NCI-H2227 (cell line): ENCODE measurements at regions not wholly inside any gene's neighbourhood (a gene's known extent, or its start where the extent isn't known, plus 50 kb on each side); places are given as distances from the start of the nearest gene placed in this dataset.

Experiments
- DNase-seq: peaks from one replicate; lab custom pipeline; 2025; ENCODE audit not compliant: unreplicated experiment; lab: John Stamatoyannopoulos, UW

DNA sequence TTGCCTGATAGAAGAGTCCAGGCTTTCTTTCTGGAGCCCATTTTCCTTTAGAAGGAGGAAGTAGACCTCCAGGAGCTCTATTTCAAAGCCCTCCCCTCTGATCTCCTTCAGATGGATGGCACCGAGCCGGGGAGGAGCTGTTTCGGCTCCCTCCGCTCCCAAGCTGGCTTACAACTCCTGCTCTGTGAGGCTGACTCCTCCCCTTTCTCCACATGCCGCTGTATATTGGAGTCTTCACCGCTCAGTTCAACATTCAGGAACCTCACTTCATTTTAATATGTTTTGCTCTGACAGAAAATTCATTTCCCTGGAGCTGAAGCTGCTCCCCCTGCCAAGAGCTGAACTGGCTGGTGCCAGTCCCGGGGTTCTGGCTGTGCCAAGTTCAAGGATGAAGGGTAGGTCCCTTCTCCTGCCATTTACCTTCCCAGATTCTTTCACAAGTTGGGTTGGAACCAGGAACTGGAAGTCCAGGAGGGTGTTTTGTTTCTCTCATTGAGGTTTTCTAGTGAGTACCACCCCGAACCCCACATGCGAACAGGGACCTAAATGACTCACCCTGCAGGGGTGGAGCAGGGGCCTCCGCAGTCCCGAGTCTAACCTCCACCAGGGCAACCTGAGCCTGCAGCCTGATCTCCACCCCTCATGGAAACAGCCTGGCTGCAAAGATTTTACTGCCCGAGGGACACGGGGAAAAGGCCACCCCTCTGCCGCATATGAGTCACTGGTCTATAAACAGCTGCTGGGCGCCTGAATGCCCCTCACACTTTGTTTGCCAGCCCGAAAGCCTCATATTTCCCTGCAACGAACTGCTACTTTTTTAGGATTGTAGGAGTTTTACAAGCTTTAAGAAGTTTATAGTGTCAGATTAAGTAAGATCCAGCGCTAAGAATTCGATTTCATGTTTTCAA lies 68.6 kb upstream of the FOXA2 start:
- DNase-seq, result no peak

DNA sequence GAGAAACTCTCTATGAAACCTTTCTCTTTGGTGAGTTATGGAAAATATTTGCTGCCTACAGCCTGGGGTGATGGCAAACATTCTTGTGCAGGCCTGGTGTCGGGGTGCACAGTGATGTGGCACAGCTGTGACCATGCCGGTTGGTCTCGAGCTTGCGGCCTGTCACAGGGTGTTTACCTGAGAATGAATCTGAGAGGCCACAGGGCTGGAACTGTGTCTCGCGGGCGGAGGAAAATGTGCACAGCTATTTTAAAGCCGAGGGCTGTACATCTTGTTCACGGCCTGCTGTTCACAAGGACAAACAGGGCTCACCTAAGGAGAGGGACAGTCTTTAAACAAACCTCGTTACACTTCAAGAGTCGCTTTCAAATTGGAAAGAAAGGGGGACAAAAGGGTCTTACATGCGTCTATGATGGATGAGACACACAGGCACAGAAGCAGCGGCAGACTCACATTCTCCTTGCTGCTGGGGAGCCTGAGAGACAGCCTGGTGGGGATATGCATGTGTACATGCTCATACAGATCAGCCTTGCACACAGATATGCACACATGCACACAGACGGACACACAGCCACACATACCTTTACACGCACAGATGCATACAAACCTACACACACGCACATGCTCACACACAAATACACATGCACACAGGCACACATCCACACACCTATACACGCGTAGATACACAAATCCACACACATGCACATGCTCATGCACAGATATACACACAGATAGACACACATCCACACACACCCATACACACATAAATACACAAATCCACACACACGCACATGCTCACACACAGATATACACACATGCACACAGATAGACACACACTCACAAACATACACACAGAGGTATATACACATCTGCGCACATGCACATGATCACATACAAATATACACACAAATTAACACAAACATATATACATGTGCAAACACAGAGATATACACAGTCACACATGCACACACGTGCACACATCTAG lies 69.6 kb upstream of the FOXA2 start:
- no peak for DNase-seq

DNA sequence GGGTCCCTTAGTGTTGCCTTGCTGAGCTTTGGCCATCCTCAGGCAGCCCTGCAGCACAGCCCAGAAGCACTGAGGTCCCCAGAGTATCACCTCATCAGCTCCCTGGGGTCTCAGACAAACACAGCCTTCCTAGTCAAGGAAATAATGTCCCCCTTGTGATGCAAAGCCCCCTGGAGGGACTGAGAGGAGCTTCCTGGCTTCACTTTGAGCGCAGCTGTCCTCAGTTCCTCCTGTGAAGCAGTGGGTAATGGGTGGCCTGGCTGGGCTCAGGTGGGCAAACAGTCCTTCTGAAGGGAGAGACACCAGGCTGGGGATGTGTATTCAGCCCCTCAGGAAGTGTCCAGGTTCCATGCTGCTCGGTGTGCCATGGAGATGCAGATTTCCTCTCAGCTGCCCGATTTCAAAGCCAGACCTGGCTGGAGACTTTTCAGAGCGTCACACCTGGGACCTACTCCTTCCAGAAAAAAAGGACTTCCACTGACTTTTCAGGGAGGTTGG lies 79.2 kb upstream of the FOXA2 start:
- DNase-seq, result no peak

DNA sequence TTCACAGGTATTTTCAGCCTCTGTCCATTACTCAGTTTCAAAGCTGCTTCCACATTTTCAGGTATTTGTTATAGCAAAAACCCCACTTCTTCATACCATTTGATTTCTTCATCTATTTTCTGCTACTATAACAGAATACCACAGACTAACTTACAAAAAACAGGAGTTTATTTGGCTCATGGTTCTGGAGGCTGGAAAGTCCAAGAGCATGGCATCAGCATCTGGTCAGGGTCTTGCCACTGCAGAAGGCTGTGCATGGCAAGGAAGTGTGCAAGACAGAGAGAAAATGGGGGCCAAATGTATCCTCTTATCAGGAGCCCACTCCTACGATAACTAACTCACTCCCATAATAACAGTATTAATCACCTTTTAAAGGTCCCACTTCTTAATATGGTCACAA lies 82.8 kb upstream of the FOXA2 start:
- DNase-seq, result no peak

- no peak for DNase-seq
Measured at GRCh38 chr20:22672191-22672590, 87.8 kb upstream of the FOXA2 start.

- no peak for DNase-seq
Measured at GRCh38 chr20:22673467-22673866, 89.1 kb upstream of the FOXA2 start.

DNA sequence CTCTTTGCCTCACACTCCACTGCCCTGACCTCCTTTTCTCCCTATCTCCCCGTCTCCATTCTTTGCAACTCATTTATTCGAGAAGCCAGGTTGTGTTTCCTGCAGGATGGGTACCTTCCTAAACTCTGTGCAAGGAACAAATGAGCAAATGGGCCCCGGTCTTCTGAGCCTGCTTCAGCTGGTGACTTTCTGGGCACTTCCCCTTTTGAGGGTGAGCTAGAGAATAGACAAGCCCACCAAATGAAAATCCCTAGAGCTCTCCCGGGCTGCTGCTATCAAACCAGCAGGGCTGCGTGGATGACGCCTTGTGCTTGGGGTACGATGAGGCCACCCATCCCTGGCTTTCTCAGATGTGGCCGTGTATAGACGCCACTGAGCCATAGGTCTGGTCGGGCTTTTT lies 91.0 kb upstream of the FOXA2 start:
- DNase-seq, result no peak

- no peak for DNase-seq
Measured at GRCh38 chr20:22678678-22679077, 94.3 kb upstream of the FOXA2 start.

DNA sequence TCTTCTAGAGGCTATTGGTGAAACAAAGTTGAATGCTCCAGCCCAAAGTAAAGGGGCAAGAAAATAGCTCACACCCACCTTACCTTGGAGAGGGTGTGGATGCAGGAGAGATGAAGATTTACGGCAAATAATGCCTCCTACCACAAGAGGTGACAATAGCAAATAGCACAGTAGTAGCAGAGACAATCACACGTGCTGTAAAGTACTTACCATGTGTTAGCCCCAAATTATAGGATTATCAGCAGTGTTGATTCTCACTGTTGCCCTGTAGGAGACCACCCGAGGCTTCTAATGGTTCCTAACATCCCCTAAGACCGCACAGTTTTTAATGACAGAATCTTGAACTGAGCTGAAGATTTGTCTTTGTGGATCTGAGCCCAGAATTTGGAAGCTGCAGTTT lies 94.8 kb upstream of the FOXA2 start:
- no peak for DNase-seq

DNA sequence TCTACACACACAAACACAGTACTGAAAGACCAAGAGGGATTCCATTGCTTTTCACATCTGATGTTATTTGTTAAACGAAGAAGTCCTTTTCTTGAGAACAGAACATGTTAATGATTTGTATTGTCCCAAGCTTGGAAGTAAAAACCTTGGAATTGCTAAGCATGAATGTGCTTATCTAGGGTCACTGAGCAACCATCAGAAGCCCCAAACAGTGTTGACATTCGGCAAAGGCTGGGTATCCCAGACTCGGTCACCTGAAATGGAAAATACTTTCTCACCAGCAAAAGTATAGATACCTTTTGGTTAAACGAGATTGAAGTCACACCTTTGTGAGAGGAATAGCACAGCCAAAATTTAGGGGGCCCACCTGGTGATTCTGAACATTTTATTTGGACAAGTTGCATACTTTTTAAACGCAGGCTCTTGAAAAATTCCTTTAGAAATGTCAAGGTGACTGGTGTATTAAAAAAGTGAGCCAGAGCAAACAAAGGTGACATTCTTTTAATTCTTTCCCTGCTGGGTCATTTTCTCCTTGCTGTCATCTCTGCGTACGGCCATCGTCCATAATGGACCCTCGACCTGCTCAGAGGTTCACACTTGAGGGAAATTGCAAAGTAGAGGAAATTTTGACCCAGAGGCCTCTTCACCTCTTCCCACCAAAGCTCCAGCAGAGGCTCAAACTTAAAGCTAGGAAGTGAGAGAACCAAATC lies 95.8 kb upstream of the FOXA2 start:
- no peak for DNase-seq

- DNase-seq, result no peak
Measured at GRCh38 chr20:22681591-22682248, 97.3 kb upstream of the FOXA2 start.

DNA sequence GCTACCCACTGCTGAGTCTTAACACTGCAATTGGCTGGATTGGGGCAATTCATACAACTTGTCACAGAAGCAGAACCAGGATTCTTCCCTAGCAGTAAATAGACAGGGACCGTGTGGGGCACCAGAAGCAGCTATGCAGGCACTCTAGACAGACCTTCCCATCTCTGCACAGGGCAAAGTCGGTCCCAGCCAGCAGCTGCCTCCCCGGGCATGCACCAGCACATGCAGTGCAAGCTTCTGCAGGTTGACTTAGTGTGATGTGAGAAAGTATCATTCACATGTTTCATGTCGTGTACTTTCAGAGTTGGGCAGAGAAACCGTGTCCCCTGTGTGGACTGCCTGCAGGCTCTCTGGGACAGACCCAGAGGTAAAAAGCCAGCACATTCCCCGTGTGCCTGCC lies 98.0 kb upstream of the FOXA2 start:
- DNase-seq, result no peak

DNA sequence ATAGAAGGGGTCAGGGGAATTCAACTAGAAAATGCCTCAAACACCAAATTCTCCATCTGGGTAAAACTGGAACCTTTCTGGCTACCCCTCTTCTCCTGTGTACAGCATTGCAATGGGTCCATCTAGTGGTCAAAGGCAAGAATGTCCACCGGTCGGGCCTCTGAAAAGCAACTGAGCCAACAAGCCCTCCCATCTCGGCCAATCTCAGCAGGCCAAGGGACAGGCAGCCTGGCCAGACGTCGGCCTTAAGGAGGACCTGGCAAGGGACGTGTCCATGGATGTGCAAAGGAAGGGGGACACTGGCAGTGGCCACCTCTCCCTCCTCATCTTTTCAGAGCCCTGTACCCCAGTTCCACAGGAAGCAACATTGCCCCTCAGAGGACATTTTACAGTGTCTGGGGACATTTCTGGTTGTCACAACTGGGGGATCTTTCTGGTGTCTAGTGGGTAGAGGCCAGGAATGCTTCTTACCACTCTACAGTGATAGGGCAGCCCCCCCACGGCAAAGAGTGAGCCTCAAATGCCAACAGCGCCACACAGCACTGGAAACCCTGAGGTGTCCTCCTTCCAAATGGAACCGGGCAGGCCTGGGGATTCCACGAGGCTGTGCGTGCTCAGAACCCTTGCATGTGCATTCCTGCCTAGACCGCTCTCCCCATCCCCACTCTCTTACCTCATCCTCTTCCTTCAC lies 99.8 kb upstream of the FOXA2 start:
- no peak for DNase-seq

GRCh38 chr20:22684763-22685443 lies 100.5 kb upstream of the FOXA2 start:
- no peak for DNase-seq

DNA sequence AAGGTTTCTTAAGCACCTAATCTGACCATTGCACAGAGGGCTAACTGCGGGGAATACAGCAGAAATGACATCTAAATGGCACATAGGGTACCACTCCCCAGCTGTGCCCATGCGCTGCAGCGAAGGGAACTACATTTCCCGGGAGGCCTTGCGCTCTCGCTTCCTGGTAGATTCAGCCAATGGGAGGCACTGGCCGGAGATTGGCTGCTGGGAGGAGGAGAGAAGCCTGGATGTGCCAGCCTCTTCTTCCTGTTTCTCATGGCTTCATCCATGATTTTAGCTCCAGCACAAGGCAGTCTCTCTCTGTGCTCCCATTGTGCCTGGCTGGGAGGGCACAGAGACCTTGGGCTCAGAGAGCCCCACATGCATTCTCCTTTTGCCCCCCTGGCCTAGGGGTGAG lies 101.7 kb upstream of the FOXA2 start:
- DNase-seq, result no peak

DNA sequence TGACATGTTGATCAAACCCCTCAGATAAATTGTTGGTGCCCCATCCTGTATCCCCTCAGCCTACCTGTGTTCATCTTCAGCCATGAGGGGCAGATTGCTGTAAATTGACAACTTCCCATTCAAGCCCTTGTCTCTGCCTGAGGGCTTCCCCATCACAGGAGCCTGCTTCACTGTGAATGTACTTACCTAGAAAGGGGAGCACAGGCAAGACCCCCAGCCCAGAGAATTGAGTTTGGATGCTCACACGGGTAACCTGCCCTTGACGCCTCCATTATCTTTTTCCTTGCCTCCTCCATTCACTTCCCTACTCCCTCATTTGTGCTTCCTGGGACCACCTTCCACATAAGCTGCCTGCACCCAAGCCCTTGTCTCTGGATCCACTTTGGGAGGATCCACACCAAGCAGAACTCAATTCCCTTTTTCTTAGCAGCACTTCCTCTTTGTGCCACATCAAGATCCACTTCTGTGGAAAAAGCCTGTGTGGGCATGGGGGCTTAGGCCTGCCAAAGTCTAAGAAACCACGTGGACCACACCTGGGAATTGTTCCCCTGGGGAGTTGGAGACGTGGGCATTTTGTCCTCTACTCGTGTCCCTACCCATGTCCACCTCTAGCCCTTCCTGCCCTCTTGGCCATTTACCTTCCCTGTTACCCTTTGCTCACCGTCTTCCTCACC lies 103.4 kb upstream of the FOXA2 start:
- no peak for DNase-seq

- DNase-seq, result no peak
Measured at GRCh38 chr20:22688485-22688884, 104.1 kb upstream of the FOXA2 start.

DNA sequence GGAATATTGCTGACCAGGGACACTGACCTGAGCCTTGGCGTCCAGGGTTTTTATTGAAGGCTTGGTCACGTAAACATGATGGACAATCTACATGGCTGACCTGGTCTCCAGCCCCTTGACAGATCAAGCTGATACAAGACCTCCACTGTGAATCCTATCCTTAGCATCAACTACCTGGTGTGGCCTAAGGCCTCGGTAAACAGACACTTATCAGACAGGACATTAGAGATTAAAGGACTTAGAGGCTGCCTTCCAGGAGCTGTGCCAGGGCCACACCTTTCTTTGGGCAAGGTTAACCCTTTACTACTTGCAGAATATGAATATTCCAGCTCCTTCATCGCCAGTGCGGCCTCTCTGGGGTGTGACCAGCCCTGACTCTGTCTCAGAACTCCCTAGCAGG lies 104.9 kb upstream of the FOXA2 start:
- no peak for DNase-seq

- no peak for DNase-seq
Measured at GRCh38 chr20:22690000-22690399, 105.6 kb upstream of the FOXA2 start.
